ENCODE measurements at regions not wholly inside any gene's neighbourhood (a gene's known extent, or its start where the extent isn't known, plus 50 kb on each side); places are given as distances from the start of the nearest gene placed in this dataset.
A peak's percentile ranks its signal among the peaks of the same experiment; 100 is the strongest.

GRCh38 chr11:69352715-69353319 is 58.9 kb downstream of the MYEOV start:
- DNase-seq (ENCODE audit: low read depth), result peak; percentile 79
- TF ChIP-seq CTCF (IDR thresholded peaks at IDR 0.05; ENCODE audit: insufficient read depth, low read length, poor library complexity, severe bottlenecking), result no peak
- Histone ChIP-seq H3K36me3 (ENCODE audit: control insufficient read depth, insufficient read depth, low read length) (no peaks in the 10 kb centered on the region), H3K4me3 (ENCODE audit: low read depth, low read length) (no peak overlapping the region), H3K27me3 (ENCODE audit: control insufficient read depth, insufficient read depth, low read length) (no peaks in the 10 kb centered on the region)

GRCh38 chr11:69353696-69354544 is 60.0 kb downstream of the MYEOV start:
- DNase-seq (ENCODE audit: low read depth), result no peak
- no peak for TF ChIP-seq CTCF (IDR thresholded peaks at IDR 0.05; ENCODE audit: insufficient read depth, low read length, poor library complexity, severe bottlenecking)
- Histone ChIP-seq H3K4me3 (ENCODE audit: low read depth, low read length) (no peak overlapping the region), H3K27me3 (ENCODE audit: control insufficient read depth, insufficient read depth, low read length) (no peaks in the 10 kb centered on the region), H3K36me3 (ENCODE audit: control insufficient read depth, insufficient read depth, low read length) (no peaks in the 10 kb centered on the region)

GRCh38 chr11:69354545-69354897 is 60.6 kb downstream of the MYEOV start:
- Histone ChIP-seq H3K36me3 (ENCODE audit: control insufficient read depth, insufficient read depth, low read length) (no peaks in the 10 kb centered on the region), H3K27me3 (ENCODE audit: control insufficient read depth, insufficient read depth, low read length) (no peaks in the 10 kb centered on the region), H3K4me3 (ENCODE audit: low read depth, low read length) (no peak overlapping the region)
- TF ChIP-seq CTCF (IDR thresholded peaks at IDR 0.05; ENCODE audit: insufficient read depth, low read length, poor library complexity, severe bottlenecking), result no peak
- DNase-seq (ENCODE audit: low read depth), result no peak

- Histone ChIP-seq H3K36me3 (ENCODE audit: control insufficient read depth, insufficient read depth, low read length) (no peaks in the 10 kb centered on the region), H3K27me3 (ENCODE audit: control insufficient read depth, insufficient read depth, low read length) (no peaks in the 10 kb centered on the region), H3K4me3 (ENCODE audit: low read depth, low read length) (no peak overlapping the region)
- TF ChIP-seq CTCF (IDR thresholded peaks at IDR 0.05; ENCODE audit: insufficient read depth, low read length, poor library complexity, severe bottlenecking), result no peak
- DNase-seq (ENCODE audit: low read depth), result no peak
Observed at GRCh38 chr11:69355346-69355940, 61.5 kb downstream of the MYEOV start.

GRCh38 chr11:69355959-69356702 is 62.2 kb downstream of the MYEOV start:
- no peak for TF ChIP-seq CTCF (IDR thresholded peaks at IDR 0.05; ENCODE audit: insufficient read depth, low read length, poor library complexity, severe bottlenecking)
- DNase-seq (ENCODE audit: low read depth), result no peak
- H3K4me3 ChIP-seq (ENCODE audit: low read depth, low read length), result no peak overlapping the region
- no peaks in the 10 kb centered on the region for H3K27me3 ChIP-seq (ENCODE audit: control insufficient read depth, insufficient read depth, low read length)
- H3K36me3 ChIP-seq (ENCODE audit: control insufficient read depth, insufficient read depth, low read length), result no peaks in the 10 kb centered on the region

Measured in kidney epithelial cell (primary cell).